ENCODE measurements at regions not wholly inside any gene's neighbourhood (a gene's known extent, or its start where the extent isn't known, plus 50 kb on each side); places are given as distances from the start of the nearest gene placed in this dataset.

DNA sequence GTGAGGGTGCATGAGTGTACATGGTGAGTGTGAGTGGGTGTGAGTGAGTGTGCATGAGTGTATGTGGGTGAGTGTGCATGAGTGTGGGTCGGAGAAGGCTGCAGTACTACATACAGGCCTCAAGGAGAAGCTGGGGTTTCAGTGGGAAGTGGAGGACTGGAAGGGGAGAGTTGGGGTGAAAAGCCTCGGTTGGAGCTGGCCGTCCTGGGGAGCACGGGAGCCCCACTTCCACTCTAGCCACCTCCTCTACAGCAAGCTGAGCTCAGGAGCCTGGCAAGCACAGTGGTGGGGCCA lies 68.7 kb upstream of the HPCAL1 start:
- H4K8ac ChIP-seq (replicated peaks; ENCODE audit: insufficient read length, low read depth, low read length) = peak overlapping the region; percentile 10
- H3K9me3 ChIP-seq (ENCODE audit: control insufficient read depth, low read depth, low read length) = no peaks in the 10 kb centered on the region
- Mint-ChIP-seq H3K27me3 (ENCODE audit: low read depth) (peaks cover 6% of the 10 kb centered on the region; the same call in 1 of the 2 replicates), H3K4me3 (no peak overlapping the region; a peak in 1 of 5 replicates), H3K4me1 (peaks cover 0 to 4% of the 10 kb centered on the region in 2 experiments; a peak in 1 of 4 replicates), H3K27ac (no peak overlapping the region; a peak in 1 of 7 replicates), H3K36me3 (ENCODE audit: insufficient read depth in 1 of 3, low read depth in 3 of 3) (no peaks in the 10 kb centered on the region), H3K9me3 (peaks cover 0 to 1% of the 10 kb centered on the region in 2 experiments; a peak in 2 of 5 replicates)
- H2BK120ac ChIP-seq (ENCODE audit: low read depth, low read length, poor library complexity, severe bottlenecking) = no peak overlapping the region
- H4K91ac ChIP-seq (ENCODE audit: insufficient read length, low read depth, low read length) = no peak overlapping the region
- no peaks in the 10 kb centered on the region for H4K20me1 ChIP-seq (ENCODE audit: control insufficient read depth, insufficient read depth, insufficient read length)
- no peak overlapping the region for H3K4ac ChIP-seq (ENCODE audit: low read depth, low read length)
- H3K9ac ChIP-seq (ENCODE audit: extremely low read depth, insufficient read length, low read length) = no peak overlapping the region
- no CpG with 5 or more reads among the region's 4 CpGs for WGBS (ENCODE audit: extremely low coverage, insufficient read length, low lambda C conversion rate)
- no peak overlapping the region for H4K5ac ChIP-seq (ENCODE audit: insufficient read length, low read depth, low read length)
- H2BK5ac ChIP-seq (ENCODE audit: insufficient read length, low read length) = no peak overlapping the region
- no peaks in the 10 kb centered on the region for H3K4me1 ChIP-seq (ENCODE audit: insufficient read depth, low read length)
- H3K27ac ChIP-seq (ENCODE audit: insufficient read length, low read depth, low read length) = no peak overlapping the region
- no peaks in the 10 kb centered on the region for H3K23me2 ChIP-seq (ENCODE audit: insufficient read length, low read depth, low read length, poor library complexity, severe bottlenecking)
- no peak overlapping the region for H3K18ac ChIP-seq (ENCODE audit: insufficient read length, low read depth, low read length)
- H2AK5ac ChIP-seq (ENCODE audit: insufficient read length, low read length) = no peak overlapping the region
- H2BK20ac ChIP-seq (ENCODE audit: low read depth, low read length, poor library complexity, severe bottlenecking) = no peak overlapping the region
- H3K23ac ChIP-seq (ENCODE audit: insufficient read length, low read depth, low read length) = no peak overlapping the region
- no peak overlapping the region for H3T11ph ChIP-seq (ENCODE audit: low read length)
- no peaks in the 10 kb centered on the region for H3K27me3 ChIP-seq (ENCODE audit: insufficient read depth, low read length)
- TF ChIP-seq, protein P1, sequence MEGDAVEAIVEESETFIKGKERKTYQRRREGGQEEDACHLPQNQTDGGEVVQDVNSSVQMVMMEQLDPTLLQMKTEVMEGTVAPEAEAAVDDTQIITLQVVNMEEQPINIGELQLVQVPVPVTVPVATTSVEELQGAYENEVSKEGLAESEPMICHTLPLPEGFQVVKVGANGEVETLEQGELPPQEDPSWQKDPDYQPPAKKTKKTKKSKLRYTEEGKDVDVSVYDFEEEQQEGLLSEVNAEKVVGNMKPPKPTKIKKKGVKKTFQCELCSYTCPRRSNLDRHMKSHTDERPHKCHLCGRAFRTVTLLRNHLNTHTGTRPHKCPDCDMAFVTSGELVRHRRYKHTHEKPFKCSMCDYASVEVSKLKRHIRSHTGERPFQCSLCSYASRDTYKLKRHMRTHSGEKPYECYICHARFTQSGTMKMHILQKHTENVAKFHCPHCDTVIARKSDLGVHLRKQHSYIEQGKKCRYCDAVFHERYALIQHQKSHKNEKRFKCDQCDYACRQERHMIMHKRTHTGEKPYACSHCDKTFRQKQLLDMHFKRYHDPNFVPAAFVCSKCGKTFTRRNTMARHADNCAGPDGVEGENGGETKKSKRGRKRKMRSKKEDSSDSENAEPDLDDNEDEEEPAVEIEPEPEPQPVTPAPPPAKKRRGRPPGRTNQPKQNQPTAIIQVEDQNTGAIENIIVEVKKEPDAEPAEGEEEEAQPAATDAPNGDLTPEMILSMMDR (conservative IDR thresholded peaks at IDR 0.05) = peak; percentile 14; the same call in 2 of the 3 replicates
- no peak overlapping the region for H3K4me2 ChIP-seq (ENCODE audit: insufficient read depth, insufficient read length, low read length)
- H3K79me1 ChIP-seq (ENCODE audit: insufficient read depth, low read depth, low read length, poor library complexity, severe bottlenecking) = no peaks in the 10 kb centered on the region
- no peaks in the 10 kb centered on the region for H3K79me2 ChIP-seq (ENCODE audit: insufficient read depth, low read length)
- H3K56ac ChIP-seq (ENCODE audit: insufficient read length, low read depth, low read length) = no peak overlapping the region
- H2BK15ac ChIP-seq (ENCODE audit: low read depth, low read length) = no peak overlapping the region
- no peak overlapping the region for H2BK12ac ChIP-seq (ENCODE audit: insufficient read length, low read depth, low read length)
- no peak overlapping the region for H3K14ac ChIP-seq (ENCODE audit: insufficient read depth, low read length)
- no peak for DNase-seq
- H2AFZ ChIP-seq (ENCODE audit: low read length) = no peak overlapping the region
